ENCODE measurements at regions not wholly inside any gene's neighbourhood (a gene's known extent, or its start where the extent isn't known, plus 50 kb on each side); places are given as distances from the start of the nearest gene placed in this dataset.

GRCh38 chr5:135691044-135691443, 112.3 kb upstream of the CXCL14 start:
- Histone ChIP-seq H2BK15ac (ENCODE audit: low read length) (no peak overlapping the region), H2AK5ac (ENCODE audit: low read depth, low read length) (no peak overlapping the region), H4K5ac (ENCODE audit: insufficient read length, low read depth, low read length) (no peak overlapping the region), H3K4ac (replicated peaks; ENCODE audit: insufficient read length, low read depth, low read length) (no peak overlapping the region), H3K79me1 (ENCODE audit: low read depth, low read length) (no peaks in the 10 kb centered on the region), H3K27me3 (replicated peaks in 1 of 4; ENCODE audit: control insufficient read depth in 3 of 4, extremely low read depth in 1 of 4, insufficient read depth in 3 of 4, low read length in 3 of 4) (no peaks in the 10 kb centered on the region), H2BK12ac (ENCODE audit: low read depth, low read length) (no peak overlapping the region), H3K27ac (ENCODE audit: low read depth, low read length) (no peak overlapping the region), H3K4me1 (replicated peaks in 1 of 4; ENCODE audit: control insufficient read depth in 3 of 4, insufficient read depth in 4 of 4, low read length in 3 of 4) (peaks cover 0 to 2% (median 0%) of the 10 kb centered on the region in 4 experiments; a peak in 1 of 7 replicates), H3K4me2 (ENCODE audit: insufficient read depth in 1 of 2, low read depth in 2 of 2, low read length in 2 of 2) (no peak overlapping the region), H3K79me2 (ENCODE audit: control insufficient read depth in 1 of 2, insufficient read depth in 2 of 2, low read length in 2 of 2) (no peaks in the 10 kb centered on the region), H3K23ac (ENCODE audit: insufficient read length) (no peak overlapping the region), H2AFZ (ENCODE audit: low read length) (no peak overlapping the region), H4K91ac (replicated peaks; ENCODE audit: insufficient read length, low read length) (no peak overlapping the region), H4K8ac (ENCODE audit: extremely low read depth, insufficient read depth, low read length) (no peak overlapping the region), H3K56ac (replicated peaks; ENCODE audit: insufficient read length, low read depth, low read length) (no peak overlapping the region), H3K9me3 (ENCODE audit: insufficient read depth in 2 of 2, low read depth in 1 of 2, low read length in 1 of 2) (no peaks in the 10 kb centered on the region), H3K23me2 (ENCODE audit: low read depth, low read length) (no peaks in the 10 kb centered on the region), H3K36me3 (ENCODE audit: control insufficient read depth in 2 of 4, insufficient read depth in 4 of 4, low read length in 3 of 4) (no peaks in the 10 kb centered on the region), H3K9ac (replicated peaks in 1 of 4; ENCODE audit: extremely low read depth in 1 of 4, low read depth in 3 of 4, low read length in 3 of 4) (no peak overlapping the region), H3K14ac (ENCODE audit: insufficient read length) (no peak overlapping the region), H3K18ac (ENCODE audit: extremely low read depth, low read length) (no peak overlapping the region), H4K20me1 (replicated peaks in 1 of 2; ENCODE audit: control insufficient read depth in 1 of 2, insufficient read depth in 2 of 2, low read length in 2 of 2) (no peaks in the 10 kb centered on the region), H2BK120ac (replicated peaks; ENCODE audit: low read depth, low read length) (no peak overlapping the region), H3K4me3 (ENCODE audit: extremely low read depth in 1 of 4, insufficient read depth in 2 of 4, low read depth in 3 of 4, low read length in 4 of 4) (no peak overlapping the region), H2BK5ac (ENCODE audit: low read depth, low read length) (no peak overlapping the region), H2BK20ac (ENCODE audit: low read length) (no peak overlapping the region)
- DNase-seq (ENCODE audit: low read depth in 1 of 2, low spot score in 2 of 2) (peak in 1 of 2 experiments; percentile 32), FAIRE-seq (no peak)
- CTCF ChIA-PET (ENCODE audit: partially characterized antibody) = interaction anchor here (0.7 to 1.5 kb wide), 11 partner anchors 9 to 1114 kb away, joined by 3 to 5 read pairs (median 3); partner anchors contain the start of gene CXCL14
- 91% methylated on average over 6 of the region's 6 CpGs; no CpG with 5 or more reads in 1 of the 2 experiments for WGBS, 2 experiments (ENCODE audit: extremely low coverage in 1 of 2, insufficient coverage in 1 of 2, insufficient read length in 1 of 2, insufficient replicate concordance in 2 of 2, low coverage in 1 of 2, low lambda C conversion rate in 2 of 2, missing lambda C conversion rate in 1 of 2)
- POLR2A ChIA-PET (ENCODE audit: partially characterized antibody) = no interaction called here
- TF ChIP-seq RXRA (IDR thresholded peaks at IDR 0.05; ENCODE audit: insufficient read depth, low read depth, low read length) (no peak), SUZ12 (IDR thresholded peaks at IDR 0.05; ENCODE audit: low read length) (no peak), YY1 (IDR thresholded peaks at IDR 0.05; ENCODE audit: low read depth, low read length) (no peak), POLR2AphosphoS5 (IDR thresholded peaks at IDR 0.05; ENCODE audit: low read depth, low read length) (no peak)

Measured in H1 (cell line).